OCI-LY7 (cell line): ENCODE measurements at regions not wholly inside any gene's neighbourhood (a gene's known extent, or its start where the extent isn't known, plus 50 kb on each side); places are given as distances from the start of the nearest gene placed in this dataset.

Experiments
- CTCF ChIP-seq: fragments of 200-600 bp; sonication (generic); conservative IDR thresholded peaks from 2 replicates; pipeline ENCODE4 v1.5.1; 2014; ENCODE audit warnings: mild to moderate bottlenecking, antibody characterized with exemption, low read length, moderate library complexity, mixed read lengths
- EZH2phosphoT487 ChIP-seq: fragments of 200-600 bp; sonication (generic); IDR thresholded peaks from 2 replicates; pipeline ENCODE4 v1.6.1; 2018; ENCODE audit warnings: low read depth, borderline replicate concordance, mild to moderate bottlenecking, mixed run types, antibody characterized with exemption, low read length, moderate library complexity, mixed read lengths

DNA sequence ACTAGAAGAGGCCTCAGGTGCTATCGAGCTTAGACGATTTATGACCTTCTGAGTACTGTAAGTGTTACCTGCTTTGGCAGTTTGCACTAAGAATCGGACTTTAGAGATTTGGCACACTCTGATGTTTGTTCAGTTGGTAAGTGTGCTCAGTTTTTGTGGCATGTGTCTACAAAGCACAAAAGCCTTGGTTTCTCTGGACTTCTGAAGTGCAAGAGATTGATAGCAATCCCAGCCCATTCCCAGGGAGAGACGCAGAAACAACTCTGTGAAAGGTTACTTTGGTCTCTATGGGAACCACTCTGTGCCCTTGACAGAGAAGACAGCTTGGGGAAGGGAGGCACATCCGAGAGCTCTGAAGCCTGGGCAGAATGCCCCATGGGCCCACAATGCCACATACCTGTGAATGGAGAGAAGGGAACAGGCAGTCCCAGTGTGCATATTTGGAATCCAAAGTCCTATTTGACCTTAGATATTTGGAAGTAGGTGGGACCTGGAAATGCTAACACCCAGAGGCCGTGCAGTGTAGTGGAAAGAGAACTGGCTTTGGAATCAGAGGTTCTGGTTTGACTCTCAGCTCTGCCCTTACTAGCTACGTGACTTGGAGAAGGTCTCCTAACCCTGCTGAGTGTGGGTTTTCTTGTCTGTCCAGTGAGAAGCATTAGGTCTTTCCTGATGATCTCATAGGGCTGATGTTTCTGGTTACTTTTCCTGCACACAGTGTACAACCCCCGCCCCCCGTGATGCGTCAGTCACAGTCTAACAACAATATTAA lies 194.3 kb upstream of the VLDLR start:
- TF ChIP-seq CTCF (no peak), EZH2phosphoT487 (no peak)
